ENCODE measurements at regions not wholly inside any gene's neighbourhood (a gene's known extent, or its start where the extent isn't known, plus 50 kb on each side); places are given as distances from the start of the nearest gene placed in this dataset.

GRCh38 chr6:104434519-104434918, 425.2 kb downstream of the HACE1 start (continued):
- TF ChIP-seq ARNT (IDR thresholded peaks at IDR 0.05) (no peak), SRF (CRISPR knock-in tag; IDR thresholded peaks at IDR 0.05) (no peak), ILF3 (IDR thresholded peaks at IDR 0.05; ENCODE audit: borderline replicate concordance) (no peak), BACH1 (tag; IDR thresholded peaks at IDR 0.05) (no peak), POLR2AphosphoS2 (IDR thresholded peaks at IDR 0.05; ENCODE audit: low read length) (no peak), KDM1A (IDR thresholded peaks at IDR 0.05) (no peak), SRSF3 (IDR thresholded peaks at IDR 0.05; ENCODE audit: insufficient read depth, low read length) (no peak), ATF2 (CRISPR knock-in tag; IDR thresholded peaks at IDR 0.05) (no peak), MGA (IDR thresholded peaks at IDR 0.05) (no peak), PHTF2 (CRISPR knock-in tag; IDR thresholded peaks at IDR 0.05) (no peak), ZNF507 (tag; conservative IDR thresholded peaks at IDR 0.05) (no peak), ZNF354B (CRISPR knock-in tag; IDR thresholded peaks at IDR 0.05) (no peak), CREB3L1 (IDR thresholded peaks at IDR 0.05; ENCODE audit: borderline replicate concordance, low read depth) (no peak), ZNF232 (CRISPR knock-in tag; IDR thresholded peaks at IDR 0.05) (no peak)
